Fibroblast of pulmonary artery (primary cell): ENCODE measurements at regions not wholly inside any gene's neighbourhood (a gene's known extent, or its start where the extent isn't known, plus 50 kb on each side); places are given as distances from the start of the nearest gene placed in this dataset.

Experiments used
- DNase-seq: peaks from one replicate; pipeline ENCODE4 v3.0.0-alpha.2; 2010; ENCODE audit warnings: low read depth
- H3K4me3 ChIP-seq: replicated peaks from 2 replicates; pipeline ENCODE4 v1.5.1; 2011; ENCODE audit warnings: low read depth, mild to moderate bottlenecking, control low read depth, low read length, moderate library complexity
- TF ChIP-seq, protein P1 (sequence below): IDR thresholded peaks from 2 replicates; pipeline ENCODE4 v1.5.1; 2011; ENCODE audit warnings: mild to moderate bottlenecking, control low read depth, low read length, inconsistent platforms; ENCODE audit errors: missing control alignments

DNA sequence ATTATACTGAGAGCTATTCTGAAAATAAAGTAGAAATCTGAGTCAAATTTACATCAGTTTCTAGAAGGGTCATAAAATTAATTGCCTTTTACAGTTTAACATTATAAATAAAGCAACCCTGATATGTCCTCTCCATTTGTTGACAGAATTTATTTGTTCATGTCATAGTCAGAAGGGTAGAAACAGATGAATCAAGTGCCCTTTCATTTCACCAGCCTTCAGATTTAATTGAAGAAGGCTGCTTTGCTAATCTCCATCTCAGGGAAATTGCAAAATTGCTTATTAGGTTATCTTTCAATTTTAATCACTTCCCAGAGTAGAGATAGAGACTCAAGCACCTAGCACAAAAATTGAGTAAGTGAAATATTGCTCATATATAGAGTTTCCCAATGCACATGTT, 76.8 kb downstream of the ATXN7L3B start:
- TF ChIP-seq, protein P1, sequence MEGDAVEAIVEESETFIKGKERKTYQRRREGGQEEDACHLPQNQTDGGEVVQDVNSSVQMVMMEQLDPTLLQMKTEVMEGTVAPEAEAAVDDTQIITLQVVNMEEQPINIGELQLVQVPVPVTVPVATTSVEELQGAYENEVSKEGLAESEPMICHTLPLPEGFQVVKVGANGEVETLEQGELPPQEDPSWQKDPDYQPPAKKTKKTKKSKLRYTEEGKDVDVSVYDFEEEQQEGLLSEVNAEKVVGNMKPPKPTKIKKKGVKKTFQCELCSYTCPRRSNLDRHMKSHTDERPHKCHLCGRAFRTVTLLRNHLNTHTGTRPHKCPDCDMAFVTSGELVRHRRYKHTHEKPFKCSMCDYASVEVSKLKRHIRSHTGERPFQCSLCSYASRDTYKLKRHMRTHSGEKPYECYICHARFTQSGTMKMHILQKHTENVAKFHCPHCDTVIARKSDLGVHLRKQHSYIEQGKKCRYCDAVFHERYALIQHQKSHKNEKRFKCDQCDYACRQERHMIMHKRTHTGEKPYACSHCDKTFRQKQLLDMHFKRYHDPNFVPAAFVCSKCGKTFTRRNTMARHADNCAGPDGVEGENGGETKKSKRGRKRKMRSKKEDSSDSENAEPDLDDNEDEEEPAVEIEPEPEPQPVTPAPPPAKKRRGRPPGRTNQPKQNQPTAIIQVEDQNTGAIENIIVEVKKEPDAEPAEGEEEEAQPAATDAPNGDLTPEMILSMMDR: no peak
- no peak for DNase-seq
- no peak overlapping the region for H3K4me3 ChIP-seq

GRCh38 chr12:74619084-74619483, 81.4 kb downstream of the ATXN7L3B start:
- TF ChIP-seq, protein P1: no peak
- DNase-seq: no peak
- H3K4me3 ChIP-seq: no peak overlapping the region

- DNase-seq: no peak
- TF ChIP-seq, protein P1: no peak
These were observed 82.2 kb downstream of the ATXN7L3B start for GRCh38 chr12:74619884-74620283.

DNA sequence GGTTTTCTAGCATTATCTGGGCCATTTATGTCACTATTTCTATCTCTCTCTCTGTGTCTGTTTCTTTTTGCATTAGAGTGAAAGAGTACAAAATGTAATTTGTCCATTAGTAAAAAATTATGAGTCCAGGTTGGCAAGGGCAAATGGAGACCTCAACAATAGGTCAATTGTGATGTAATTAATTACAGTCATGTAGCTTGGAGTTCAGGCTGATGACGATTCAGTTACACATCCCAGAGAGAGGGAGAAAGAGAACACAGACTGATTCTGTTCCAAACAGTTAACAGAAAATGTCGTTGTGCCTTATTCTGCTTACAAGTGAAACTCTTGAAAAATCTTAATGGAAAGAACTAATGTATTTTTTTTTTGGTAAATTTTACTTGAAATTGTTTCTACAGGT, 83.3 kb downstream of the ATXN7L3B start:
- DNase-seq: no peak
- TF ChIP-seq, protein P1: no peak
- no peak overlapping the region for H3K4me3 ChIP-seq

More at GRCh38 chr12:74619884-74620283, 82.2 kb downstream of the ATXN7L3B start:
- H3K4me3 ChIP-seq: no peak overlapping the region

DNA sequence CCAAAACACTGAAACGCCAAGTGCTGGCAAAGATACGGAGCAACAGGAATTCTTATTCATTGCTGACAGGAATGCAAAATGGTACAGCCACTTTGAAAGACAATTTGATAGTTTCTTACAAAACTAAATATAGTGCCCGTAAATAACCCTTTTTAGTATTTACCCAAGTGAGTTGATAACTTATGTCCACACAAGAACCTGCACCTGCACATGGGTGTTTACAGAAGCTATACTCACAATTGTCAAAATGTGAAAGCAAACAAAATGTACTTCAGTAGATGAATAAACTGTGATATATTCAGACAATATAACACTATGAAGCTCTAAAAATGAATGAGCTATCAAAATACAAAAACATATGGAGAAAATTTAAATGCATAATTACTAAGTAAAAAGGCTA, 86.6 kb downstream of the ATXN7L3B start:
- DNase-seq: no peak
- no peak overlapping the region for H3K4me3 ChIP-seq
- TF ChIP-seq, protein P1: no peak

DNA sequence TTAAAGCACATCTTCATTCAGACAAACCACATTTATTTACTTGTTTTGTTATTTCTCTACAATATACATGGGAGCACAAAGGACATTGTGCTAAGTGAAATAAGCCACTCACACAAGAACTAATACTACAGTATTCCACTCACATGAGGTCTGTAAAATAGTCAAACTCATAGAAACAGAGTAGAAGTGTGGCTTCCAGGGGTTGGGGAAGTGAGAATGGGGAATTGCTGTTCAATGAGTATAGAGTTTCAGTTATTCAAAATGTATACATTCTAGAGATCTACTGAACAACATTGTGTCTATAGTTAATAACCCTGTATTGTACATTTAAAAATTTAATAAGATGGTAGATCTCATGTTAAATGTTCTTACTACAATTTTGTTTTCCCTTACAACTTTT, 88.8 kb downstream of the ATXN7L3B start:
- TF ChIP-seq, protein P1: no peak
- H3K4me3 ChIP-seq: no peak overlapping the region
- DNase-seq: no peak

DNA sequence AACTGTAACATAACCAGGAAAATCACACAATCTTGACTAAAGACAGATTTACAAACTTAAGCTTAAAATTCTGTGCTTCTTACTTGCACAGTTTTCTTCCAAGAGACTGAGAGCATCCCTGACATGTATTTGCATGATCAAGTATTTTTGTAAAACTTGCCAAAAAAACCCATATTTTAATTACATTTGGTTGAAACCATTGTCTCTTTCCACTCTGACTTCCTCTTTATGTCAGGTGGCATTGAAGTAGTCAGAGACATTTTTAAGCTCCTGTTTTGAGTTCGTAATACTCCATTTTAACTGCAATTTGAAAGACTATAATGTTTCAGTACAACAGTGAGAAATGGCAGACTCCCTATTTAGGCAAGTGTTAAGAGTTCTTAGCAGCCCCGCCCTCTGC, 103.6 kb downstream of the ATXN7L3B start:
- no peak for DNase-seq
- no peak overlapping the region for H3K4me3 ChIP-seq
- TF ChIP-seq, protein P1: no peak
